PC-3 (cell line): ENCODE measurements at regions not wholly inside any gene's neighbourhood (a gene's known extent, or its start where the extent isn't known, plus 50 kb on each side); places are given as distances from the start of the nearest gene placed in this dataset.

Experiments
- ATAC-seq: fragments of 200-7000 bp; cut with Tn5 transposase; 2 replicates; pipeline ENCODE4 v1.9.1; 2020; ENCODE audit warnings: mild to moderate bottlenecking, moderate library complexity
- BruUV-seq: library from RNA; stranded (reverse); fragments of 400-500 nt; replicated peaks from 2 replicates; lab custom pipeline; 2021; lab: Mats Ljungman, UMichigan
- CTCF ChIA-PET: fragments of 300-600 bp; sonication (Branson Sonifier 250); formaldehyde crosslinking; loops from one replicate; lab custom pipeline; 2022; ENCODE audit warnings: antibody characterized with exemption; lab: Charles Lee
- POLR2A ChIA-PET: fragments of 300-600 bp; sonication (Branson Sonifier 250); formaldehyde crosslinking; loops from one replicate; lab custom pipeline; 2022; ENCODE audit warnings: antibody characterized with exemption; ENCODE audit not compliant: unreplicated experiment; lab: Charles Lee
- DNase-seq: peaks from one replicate; pipeline ENCODE4 v3.0.0-alpha.2; 2015
- H2AFZ ChIP-seq: fragments of 300-600 bp; sonication (generic); 2 replicates; pipeline ENCODE4 v1.6.0; 2016; ENCODE audit warnings: antibody characterized with exemption, low read length
- H3F3A ChIP-seq: fragments of 300-600 bp; sonication (generic); one replicate; pipeline ENCODE4 v1.6.0; 2017; ENCODE audit warnings: antibody characterized with exemption, low read length, control low read depth, mild to moderate bottlenecking; ENCODE audit not compliant: unreplicated experiment
- H3K27ac ChIP-seq: fragments of 300-600 bp; sonication (generic); 2 replicates; pipeline ENCODE4 v1.5.1; 2016; ENCODE audit warnings: mild to moderate bottlenecking, low read length
- H3K27me3 ChIP-seq: fragments of 300-600 bp; sonication (generic); 2 replicates; pipeline ENCODE4 v1.6.1; 2016; ENCODE audit warnings: low read length, mixed read lengths
- H3K36me3 ChIP-seq: fragments of 300-600 bp; sonication (generic); 2 replicates; pipeline ENCODE4 v1.6.1; 2016; ENCODE audit warnings: low read depth, mixed run types, low read length, mixed read lengths
- H3K4me1 ChIP-seq: fragments of 300-600 bp; sonication (generic); 2 replicates; pipeline ENCODE4 v1.5.1; 2016; ENCODE audit warnings: low read length; ENCODE audit not compliant: insufficient read depth
- H3K4me2 ChIP-seq: fragments of 300-600 bp; sonication (generic); 2 replicates; pipeline ENCODE4 v1.6.0; 2016; ENCODE audit warnings: low read length
- H3K4me3 ChIP-seq: fragments of 300-600 bp; sonication (generic); 2 replicates; pipeline ENCODE4 v1.5.1; 2016; ENCODE audit warnings: mild to moderate bottlenecking, low read length, mixed read lengths
- H3K79me2 ChIP-seq: fragments of 300-600 bp; sonication (generic); 2 replicates; pipeline ENCODE4 v1.6.1; 2017; ENCODE audit warnings: low read length, mixed read lengths
- H3K9ac ChIP-seq: fragments of 300-600 bp; sonication (generic); 2 replicates; pipeline ENCODE4 v1.6.0; 2016; ENCODE audit warnings: mild to moderate bottlenecking, low read length
- H3K9me2 ChIP-seq: fragments of 300-600 bp; sonication (generic); replicated peaks from 2 replicates; pipeline ENCODE4 v1.6.1; 2016; ENCODE audit warnings: mixed run types, low read length, mixed read lengths
- H3K9me3 ChIP-seq: fragments of 300-600 bp; sonication (generic); 2 replicates; pipeline ENCODE4 v1.6.1; 2016; ENCODE audit warnings: low read length, mixed read lengths
- H4K20me1 ChIP-seq: fragments of 300-600 bp; sonication (generic); 2 replicates; pipeline ENCODE4 v1.6.1; 2016; ENCODE audit warnings: low read length, mixed read lengths
- CTCF ChIP-seq: fragments of 300-600 bp; sonication (generic); conservative IDR thresholded peaks from 2 replicates; pipeline ENCODE4 v1.5.1; 2017; ENCODE audit warnings: antibody characterized with exemption, low read depth, mild to moderate bottlenecking, low read length
- EZH2 ChIP-seq: fragments of 300-600 bp; sonication (generic); IDR thresholded peaks from one replicate; pipeline ENCODE4 v1.6.1; 2017; ENCODE audit warnings: antibody characterized with exemption, mild to moderate bottlenecking, low read length; ENCODE audit not compliant: unreplicated experiment
- EZH2phosphoT487 ChIP-seq: fragments of 300-600 bp; sonication (generic); IDR thresholded peaks from 2 replicates; pipeline ENCODE4 v1.6.1; 2018; ENCODE audit warnings: mild to moderate bottlenecking, antibody characterized with exemption, low read length, borderline replicate concordance
- intact Hi-C: fragments of 100-400 bp; cut with micrococcal nuclease; formaldehyde crosslinking; loops from 2 replicates; pipeline ENCODE4 v1.9.0; 2023

DNA sequence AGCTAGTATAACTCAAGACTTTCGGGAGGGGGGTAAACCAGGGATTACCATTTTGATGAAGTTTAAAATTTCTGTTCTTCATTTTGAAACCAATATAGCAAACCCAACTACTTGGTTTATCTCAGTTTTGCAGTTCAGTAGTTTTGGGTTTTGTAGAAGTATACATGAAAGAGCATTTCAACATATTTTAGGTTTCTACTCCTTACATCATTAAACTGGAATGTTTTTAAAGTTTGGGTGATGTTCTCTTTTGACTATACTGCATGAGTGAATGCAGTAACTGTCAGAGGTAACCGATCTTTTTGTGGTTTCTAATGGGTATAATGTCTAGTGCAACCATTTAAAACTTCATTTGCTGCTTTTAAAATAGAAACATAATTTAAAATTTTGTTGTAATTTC lies 248.3 kb upstream of the MAD2L1 start:
- H3K9me3 ChIP-seq, result no peaks in the 10 kb centered on the region
- no peaks in the 10 kb centered on the region for H3K27me3 ChIP-seq
- no peaks in the 10 kb centered on the region for H3K4me1 ChIP-seq
- H3K9ac ChIP-seq, result no peak overlapping the region
- POLR2A ChIA-PET, result interaction anchor here (0.5 kb wide), 1 partner anchor 1872 kb away, joined by 3 read pairs; no protein-coding TSS in a partner anchor
- intact Hi-C loops, result no loop called here
- no peak overlapping the region for H3K27ac ChIP-seq
- TF ChIP-seq EZH2, result no peak
- no peak for TF ChIP-seq EZH2phosphoT487
- TF ChIP-seq CTCF, result no peak
- no peak for DNase-seq
- ATAC-seq, result no peak
- no TSS peak for BruUV-seq
- H3K79me2 ChIP-seq, result no peaks in the 10 kb centered on the region
- H3K4me3 ChIP-seq, result no peak overlapping the region
- H3F3A ChIP-seq, result no peaks in the 10 kb centered on the region
- H4K20me1 ChIP-seq, result no peaks in the 10 kb centered on the region
- H3K36me3 ChIP-seq, result no peaks in the 10 kb centered on the region
- no peak overlapping the region for H2AFZ ChIP-seq
- CTCF ChIA-PET, result no interaction called here
- H3K9me2 ChIP-seq, result no peaks in the 10 kb centered on the region
- H3K4me2 ChIP-seq, result no peak overlapping the region

DNA sequence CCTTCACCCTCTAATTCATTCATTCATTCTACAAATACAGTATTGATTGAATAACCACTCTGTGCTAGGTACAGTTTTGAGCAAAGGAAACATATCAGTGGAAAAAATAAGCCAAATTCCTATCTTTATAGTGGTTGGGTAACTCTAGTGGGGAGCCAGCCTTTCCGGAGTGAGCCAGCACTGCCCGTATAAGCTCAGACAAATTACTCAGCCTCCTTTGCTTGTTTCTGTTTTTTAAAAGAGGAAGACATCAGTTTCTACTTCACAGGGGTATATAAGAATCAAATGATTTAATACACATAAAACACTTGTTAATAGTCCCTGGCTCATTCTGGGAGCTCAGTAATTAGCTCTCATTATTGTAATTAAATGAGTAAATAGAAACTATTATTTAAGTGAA lies 238.2 kb upstream of the MAD2L1 start:
- intact Hi-C loops, result no loop called here
- DNase-seq (no peak), ATAC-seq (no peak)
- no peak overlapping the region for H2AFZ ChIP-seq
- BruUV-seq, result no TSS peak
- POLR2A ChIA-PET, result no interaction called here
- H3K4me3 ChIP-seq, result no peak overlapping the region
- no peaks in the 10 kb centered on the region for H3F3A ChIP-seq
- CTCF ChIA-PET, result no interaction called here
- H3K27me3 ChIP-seq, result no peaks in the 10 kb centered on the region
- H3K9ac ChIP-seq, result no peak overlapping the region
- H3K4me2 ChIP-seq, result no peak overlapping the region
- no peak overlapping the region for H3K27ac ChIP-seq
- no peak for TF ChIP-seq CTCF
- no peak for TF ChIP-seq EZH2phosphoT487
- TF ChIP-seq EZH2, result no peak
- H3K9me2 ChIP-seq, result no peaks in the 10 kb centered on the region
- no peaks in the 10 kb centered on the region for H3K36me3 ChIP-seq
- no peaks in the 10 kb centered on the region for H3K9me3 ChIP-seq
- H4K20me1 ChIP-seq, result no peaks in the 10 kb centered on the region
- H3K79me2 ChIP-seq, result no peaks in the 10 kb centered on the region
- no peaks in the 10 kb centered on the region for H3K4me1 ChIP-seq

- ChIA-PET CTCF (no interaction called here), POLR2A (no interaction called here)
- no peaks in the 10 kb centered on the region for H3K9me3 ChIP-seq
- DNase-seq (no peak), ATAC-seq (no peak)
- TF ChIP-seq EZH2, result no peak
- TF ChIP-seq CTCF, result no peak
- no peak overlapping the region for H3K4me2 ChIP-seq
- H3K79me2 ChIP-seq, result no peaks in the 10 kb centered on the region
- H2AFZ ChIP-seq, result no peak overlapping the region
- no peaks in the 10 kb centered on the region for H3K27me3 ChIP-seq
- H3K27ac ChIP-seq, result no peak overlapping the region
- intact Hi-C loops, result no loop called here
- H3K4me3 ChIP-seq, result no peak overlapping the region
- no peaks in the 10 kb centered on the region for H3K4me1 ChIP-seq
- H4K20me1 ChIP-seq, result no peaks in the 10 kb centered on the region
- H3K9ac ChIP-seq, result no peak overlapping the region
- no peaks in the 10 kb centered on the region for H3K9me2 ChIP-seq
- no peaks in the 10 kb centered on the region for H3F3A ChIP-seq
- H3K36me3 ChIP-seq, result no peaks in the 10 kb centered on the region
- no TSS peak for BruUV-seq
Observed at GRCh38 chr4:120299631-120300030, 233.0 kb upstream of the MAD2L1 start.
